NOMO-1 treated with dmso at 0.1 percent for 144 hours (cell line): ENCODE measurements at regions not wholly inside any gene's neighbourhood (a gene's known extent, or its start where the extent isn't known, plus 50 kb on each side); places are given as distances from the start of the nearest gene placed in this dataset.
"Not testable (repeated sequence)": the region's sequence is repeated elsewhere in the genome, so short reads cannot be mapped to it uniquely, and the experiment has no call there.

Experiments used
- DNase-seq: peaks from one replicate; lab custom pipeline; 2025; ENCODE audit not compliant: unreplicated experiment; lab: John Stamatoyannopoulos, UW

DNA sequence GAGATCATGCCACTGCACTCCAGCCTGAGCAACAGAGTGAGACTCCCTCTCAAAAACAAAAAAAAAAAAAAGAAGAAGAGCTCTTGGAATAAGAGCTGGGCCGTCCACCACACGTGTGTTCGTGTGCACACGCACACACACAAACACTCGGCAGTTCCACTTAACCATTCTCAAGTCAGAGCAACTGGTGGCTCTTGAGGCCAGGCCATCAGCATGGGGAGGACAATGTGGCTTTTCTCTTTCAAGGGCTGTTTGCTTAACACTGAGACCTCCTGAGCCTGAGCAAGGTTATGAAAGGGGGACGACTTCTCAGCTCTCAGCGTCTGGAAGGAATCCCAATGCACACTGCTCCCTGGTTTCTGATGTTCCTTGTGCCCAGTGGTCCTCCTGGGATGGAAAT, 444.9 kb downstream of the SOX9 start:
- no peak for DNase-seq

- no peak for DNase-seq
These were observed 446.1 kb downstream of the SOX9 start for GRCh38 chr17:72566671-72567484.

- DNase-seq, result no peak
These were observed 447.0 kb downstream of the SOX9 start for GRCh38 chr17:72567774-72568173.

DNA sequence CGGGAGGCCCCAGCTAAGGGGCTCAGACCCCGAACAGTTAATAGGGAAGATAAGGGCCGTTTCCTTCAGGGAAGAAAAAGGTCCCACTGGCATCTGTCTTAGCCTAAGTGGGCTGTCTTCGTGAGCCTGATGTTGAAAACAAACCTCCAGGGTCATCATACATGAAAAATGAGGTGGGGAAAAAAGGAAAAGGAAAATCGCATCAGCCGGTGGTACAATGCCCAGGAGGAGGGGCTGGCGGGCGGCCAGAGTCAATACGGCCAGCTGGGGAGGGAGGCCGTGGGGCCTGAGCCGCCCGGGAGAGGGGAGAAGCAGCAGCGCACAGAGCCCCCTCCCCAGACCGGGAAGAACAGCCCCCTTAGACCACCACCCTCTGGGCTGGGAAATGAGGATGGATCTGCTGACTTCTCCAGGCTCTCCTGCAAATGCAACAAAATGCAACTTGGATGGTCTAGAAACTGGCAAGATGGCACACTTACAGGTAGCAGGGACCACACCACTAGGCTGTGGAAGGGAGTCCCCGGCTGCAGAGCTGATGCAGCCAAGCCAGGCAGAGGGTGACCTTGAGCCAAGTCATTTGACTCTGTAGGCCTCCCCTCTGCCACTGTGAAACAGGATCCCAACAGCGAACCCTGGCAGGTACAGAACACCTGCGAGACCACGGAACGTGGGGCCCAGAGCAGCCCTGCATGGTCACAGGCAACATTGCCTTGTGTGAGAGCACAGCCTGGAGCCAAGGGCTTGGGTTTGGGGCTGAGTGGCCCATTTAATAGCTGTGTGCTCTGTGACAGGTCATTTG, 448.5 kb downstream of the SOX9 start:
- DNase-seq, result no peak

GRCh38 chr17:72571813-72572396, 451.1 kb downstream of the SOX9 start:
- DNase-seq, result no peak

GRCh38 chr17:72572604-72573491, 452.0 kb downstream of the SOX9 start:
- DNase-seq, result no peak

DNA sequence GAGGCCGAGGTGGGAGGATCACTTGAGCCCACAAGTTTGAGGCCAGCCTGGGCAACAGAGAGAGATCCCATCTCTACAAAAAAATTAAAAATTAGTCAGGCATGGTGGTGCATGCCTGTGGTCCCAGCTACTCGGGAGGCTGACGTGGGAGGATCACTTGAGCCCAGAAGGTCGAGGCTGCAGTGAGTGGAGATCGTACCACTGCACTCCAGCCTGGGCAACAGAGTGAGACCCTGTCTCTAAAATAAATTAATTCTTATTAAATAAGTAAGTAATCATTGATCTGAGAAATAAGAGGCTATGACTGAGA, 452.6 kb downstream of the SOX9 start:
- not testable (repeated sequence) for DNase-seq

- no peak for DNase-seq
These were observed 454.1 kb downstream of the SOX9 start for GRCh38 chr17:72574675-72575510.

DNA sequence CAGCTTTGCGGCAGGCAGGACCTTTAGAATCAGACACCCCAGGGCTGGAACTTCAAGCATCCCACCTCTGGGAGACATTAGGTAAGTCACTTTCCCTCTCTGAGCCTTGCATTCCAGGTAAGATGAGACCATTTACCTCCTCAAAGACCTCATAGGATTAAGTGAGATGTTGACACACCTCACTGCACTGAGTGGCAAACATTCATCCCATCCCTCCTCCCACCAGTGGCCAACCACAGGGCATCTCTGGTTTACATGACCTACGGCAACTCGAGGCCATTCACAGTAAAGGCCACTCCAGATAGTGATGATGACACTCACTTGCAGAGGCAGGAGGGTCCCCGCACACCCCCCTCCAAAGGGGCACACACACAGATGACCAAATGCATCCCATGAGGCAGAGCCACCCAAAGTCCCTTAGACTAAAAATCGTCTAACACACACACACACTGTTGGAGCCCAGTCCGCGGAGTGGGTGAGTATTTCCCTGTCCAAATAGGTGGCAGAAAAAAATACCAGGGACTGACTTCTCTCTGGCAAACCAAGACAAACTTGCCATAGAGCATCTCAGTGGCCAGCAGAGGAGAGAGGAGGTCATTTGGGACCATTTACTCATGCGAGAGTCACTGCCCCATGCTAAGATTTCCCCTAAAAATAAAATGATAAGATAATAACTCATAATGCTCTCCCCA, 454.9 kb downstream of the SOX9 start:
- no peak for DNase-seq

- DNase-seq, result no peak
These were observed 455.5 kb downstream of the SOX9 start for GRCh38 chr17:72576289-72576759.

- no peak for DNase-seq
These were observed 458.1 kb downstream of the SOX9 start for GRCh38 chr17:72578817-72579470.

DNA sequence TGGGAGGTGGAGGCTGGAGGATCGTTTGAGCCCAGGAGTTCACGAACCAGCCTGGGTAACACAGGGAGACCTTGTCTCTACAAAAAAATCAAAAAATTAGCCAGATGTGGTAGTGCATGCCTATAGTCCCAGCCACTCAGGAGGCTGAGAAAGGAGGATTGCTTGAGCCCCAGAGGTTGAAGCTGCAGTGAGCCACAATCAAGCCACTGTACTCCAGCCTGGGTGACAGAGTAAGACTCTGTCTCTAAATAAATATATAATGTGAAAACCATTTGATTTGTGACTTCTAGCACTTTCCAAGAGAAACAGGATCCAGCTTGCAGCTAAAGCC, 459.1 kb downstream of the SOX9 start:
- DNase-seq, result no peak

- DNase-seq, result no peak
These were observed 459.7 kb downstream of the SOX9 start for GRCh38 chr17:72580321-72581127.

GRCh38 chr17:72587156-72587555, 466.3 kb downstream of the SOX9 start:
- no peak for DNase-seq

DNA sequence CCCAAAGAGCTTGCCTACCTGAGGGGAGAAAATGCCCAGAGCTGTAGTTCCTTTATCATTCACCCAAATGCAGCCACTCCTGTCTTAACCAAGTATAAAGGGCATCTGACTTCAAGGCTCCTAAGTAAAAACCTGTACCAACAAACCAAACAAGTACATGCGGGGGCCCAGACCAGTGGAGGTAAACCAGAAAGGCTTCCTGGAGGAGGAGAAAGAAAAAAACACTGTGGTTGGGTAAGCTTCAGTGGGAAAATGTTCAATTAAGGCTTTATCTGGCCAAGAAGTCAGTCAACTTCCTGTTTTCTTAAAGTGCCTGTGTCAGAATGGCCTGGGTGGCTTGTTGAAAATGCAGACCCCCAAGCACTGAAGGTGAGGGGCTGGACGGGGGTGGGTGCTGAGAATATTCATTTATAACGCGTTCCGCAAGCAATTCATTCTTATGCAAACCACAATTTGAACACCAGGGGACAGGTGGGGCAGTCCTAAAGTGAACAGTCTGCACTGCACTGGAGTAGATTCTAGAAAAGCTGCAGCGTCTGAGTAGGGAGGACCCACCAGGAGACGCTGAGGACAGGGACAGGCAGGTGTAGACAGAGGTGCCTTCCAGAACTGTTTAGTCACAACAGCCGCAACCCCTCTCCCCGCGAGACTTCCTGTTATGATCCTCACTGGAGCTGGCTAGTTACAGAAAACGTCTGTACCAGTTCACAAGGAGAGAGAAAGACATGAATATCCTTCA, 467.1 kb downstream of the SOX9 start:
- no peak for DNase-seq

GRCh38 chr17:72588561-72588960, 467.7 kb downstream of the SOX9 start:
- DNase-seq, result no peak

- no peak for DNase-seq
These were observed 468.1 kb downstream of the SOX9 start for GRCh38 chr17:72588961-72589360.

GRCh38 chr17:72590382-72590781, 469.6 kb downstream of the SOX9 start:
- no peak for DNase-seq
